HEK293T (cell line): ENCODE measurements at regions not wholly inside any gene's neighbourhood (a gene's known extent, or its start where the extent isn't known, plus 50 kb on each side); places are given as distances from the start of the nearest gene placed in this dataset.

Source experiments
- CTCF ChIA-PET: fragments of 350-600 bp; formaldehyde crosslinking; extraction: SDS; loops from one replicate; lab custom pipeline; 2021; ENCODE audit warnings: antibody characterized with exemption, inconsistent platforms; lab: Yijun Ruan, JAX
- POLR2A ChIA-PET: fragments of 350-600 bp; formaldehyde crosslinking; extraction: SDS; loops from one replicate; lab custom pipeline; 2020; ENCODE audit warnings: antibody characterized with exemption, inconsistent platforms; lab: Yijun Ruan, JAX
- DNase-seq: peaks from one replicate; pipeline ENCODE4 v3.0.0; 2012; ENCODE audit warnings: mixed read lengths; ENCODE audit errors: extremely low spot score
- ARNT ChIP-seq: fragments of 450-650 bp; IDR thresholded peaks from 2 replicates; pipeline ENCODE4 v1.6.1; 2017; ENCODE audit warnings: mild to moderate bottlenecking
- BHLHE40 ChIP-seq: fragments of 450-650 bp; IDR thresholded peaks from 2 replicates; pipeline ENCODE4 v1.6.1; 2016; ENCODE audit warnings: mild to moderate bottlenecking, moderate library complexity, borderline replicate concordance
- CTBP1 ChIP-seq: fragments of 450-650 bp; IDR thresholded peaks from 2 replicates; pipeline ENCODE4 v1.6.1; 2016; ENCODE audit warnings: borderline replicate concordance
- ELF4 ChIP-seq: fragments of 450-650 bp; IDR thresholded peaks from 2 replicates; pipeline ENCODE4 v1.6.1; 2017; ENCODE audit warnings: antibody characterized with exemption
- FOXA1 ChIP-seq: fragments of 450-650 bp; IDR thresholded peaks from 2 replicates; pipeline ENCODE4 v1.6.1; 2016; ENCODE audit warnings: mild to moderate bottlenecking
- FOXK2 ChIP-seq: fragments of 450-650 bp; IDR thresholded peaks from 2 replicates; pipeline ENCODE4 v1.6.1; 2016; ENCODE audit warnings: mild to moderate bottlenecking
- FOXM1 ChIP-seq: fragments of 450-650 bp; IDR thresholded peaks from 2 replicates; pipeline ENCODE4 v1.6.1; 2017; ENCODE audit warnings: mild to moderate bottlenecking, borderline replicate concordance
- HDGF ChIP-seq: fragments of 450-650 bp; IDR thresholded peaks from 2 replicates; pipeline ENCODE4 v1.6.1; 2017; ENCODE audit warnings: antibody characterized with exemption, borderline replicate concordance
- L3MBTL2 ChIP-seq: fragments of 450-650 bp; conservative IDR thresholded peaks from 2 replicates; pipeline ENCODE4 v1.6.1; 2016; ENCODE audit warnings: mild to moderate bottlenecking
- LEF1 ChIP-seq: fragments of 450-650 bp; IDR thresholded peaks from 2 replicates; pipeline ENCODE4 v1.6.1; 2017; ENCODE audit warnings: mild to moderate bottlenecking, borderline replicate concordance
- NFRKB ChIP-seq: fragments of 450-650 bp; IDR thresholded peaks from 2 replicates; pipeline ENCODE4 v1.6.1; 2016; ENCODE audit warnings: mild to moderate bottlenecking, moderate library complexity
- PKNOX1 ChIP-seq: fragments of 450-650 bp; IDR thresholded peaks from 2 replicates; pipeline ENCODE4 v1.6.1; 2016
- SP1 ChIP-seq: fragments of 450-650 bp; IDR thresholded peaks from 2 replicates; pipeline ENCODE4 v1.6.1; 2017
- SUZ12 ChIP-seq: fragments of 450-650 bp; IDR thresholded peaks from 2 replicates; pipeline ENCODE4 v1.6.1; 2016; ENCODE audit warnings: mild to moderate bottlenecking
- TARDBP ChIP-seq: fragments of 450-650 bp; IDR thresholded peaks from 2 replicates; pipeline ENCODE4 v1.6.1; 2016
- ZNF384 ChIP-seq: fragments of 450-650 bp; IDR thresholded peaks from 2 replicates; pipeline ENCODE4 v1.6.1; 2016

GRCh38 chr10:4656576-4657194 is 169.3 kb upstream of the AKR1E2 start:
- peak; percentile 39 for DNase-seq
- POLR2A ChIA-PET = no interaction called here

GRCh38 chr10:4655879-4656278 is 170.1 kb upstream of the AKR1E2 start:
- CTCF ChIA-PET = no interaction called here
- no peak for TF ChIP-seq SP1
- TF ChIP-seq FOXK2 = no peak
- TF ChIP-seq BHLHE40 = no peak
- TF ChIP-seq CTBP1 = no peak
- TF ChIP-seq TARDBP = no peak
- TF ChIP-seq FOXA1 = no peak
- no peak for TF ChIP-seq SUZ12
- no peak for TF ChIP-seq NFRKB
- no peak for TF ChIP-seq LEF1
- DNase-seq = no peak
- POLR2A ChIA-PET = interaction anchor here (1.3 kb wide), 1 partner anchor 871 kb away, joined by 4 read pairs; the partner anchor contains the start of gene KLF6

More at GRCh38 chr10:4656576-4657194, 169.3 kb upstream of the AKR1E2 start:
- no peak for TF ChIP-seq LEF1
- TF ChIP-seq CTBP1 = no peak
- no peak for TF ChIP-seq SUZ12
- TF ChIP-seq ELF4 = no peak
- TF ChIP-seq FOXK2 = no peak
- TF ChIP-seq ARNT = no peak
- no peak for TF ChIP-seq PKNOX1
- no peak for TF ChIP-seq SP1
- no peak for TF ChIP-seq ZNF384
- TF ChIP-seq TARDBP = no peak
- TF ChIP-seq HDGF = no peak
- no peak for TF ChIP-seq FOXM1
- CTCF ChIA-PET = interaction anchor here (0.6 to 1.0 kb wide), 3 partner anchors 22 to 252 kb away, joined by 3 to 6 read pairs (median 3); no protein-coding TSS in a partner anchor

GRCh38 chr10:4655406-4655805 is 170.6 kb upstream of the AKR1E2 start:
- POLR2A ChIA-PET = interaction anchor here (1.3 kb wide), 1 partner anchor 870 kb away, joined by 4 read pairs; the partner anchor contains the start of gene KLF6
- DNase-seq = no peak
- TF ChIP-seq CTBP1 = no peak
- TF ChIP-seq NFRKB = no peak
- TF ChIP-seq FOXM1 = no peak
- no peak for TF ChIP-seq TARDBP
- TF ChIP-seq SUZ12 = no peak
- TF ChIP-seq L3MBTL2 = no peak
- TF ChIP-seq FOXK2 = no peak
- TF ChIP-seq ARNT = no peak
- TF ChIP-seq ZNF384 = no peak
- no peak for TF ChIP-seq ELF4
- TF ChIP-seq PKNOX1 = no peak
- no peak for TF ChIP-seq LEF1
- TF ChIP-seq SP1 = no peak
- no peak for TF ChIP-seq BHLHE40
- no peak for TF ChIP-seq HDGF
- no peak for TF ChIP-seq FOXA1
- CTCF ChIA-PET = no interaction called here

- no peak for DNase-seq
- peak; percentile 92 for TF ChIP-seq PKNOX1
- TF ChIP-seq SUZ12 = no peak
- TF ChIP-seq CTBP1 = peak; percentile 62; the same call in 1 of the 2 replicates
- ChIA-PET CTCF (no interaction called here), POLR2A (interaction anchor here (1.3 kb wide), 1 partner anchor 869 kb away, joined by 4 read pairs; the partner anchor contains the start of gene KLF6)
These were observed 171.5 kb upstream of the AKR1E2 start for GRCh38 chr10:4654496-4654895.

- CTCF ChIA-PET = interaction anchor here (0.7 kb wide), 1 partner anchor 1067 kb away, joined by 3 read pairs; no protein-coding TSS in a partner anchor
These were observed 172.8 kb upstream of the AKR1E2 start for GRCh38 chr10:4653160-4653559.

More at GRCh38 chr10:4653160-4653559, 172.8 kb upstream of the AKR1E2 start:
- TF ChIP-seq CTBP1 = peak; percentile 98
- no peak for TF ChIP-seq BHLHE40
- no peak for TF ChIP-seq L3MBTL2
- no peak for TF ChIP-seq FOXK2
- TF ChIP-seq PKNOX1 = peak; percentile 59
- peak; percentile 61 for DNase-seq
- POLR2A ChIA-PET = interaction anchor here (0.6 kb wide), 1 partner anchor 255 kb away, joined by 3 read pairs; no protein-coding TSS in a partner anchor
